GM12874 (cell line): ENCODE measurements at regions not wholly inside any gene's neighbourhood (a gene's known extent, or its start where the extent isn't known, plus 50 kb on each side); places are given as distances from the start of the nearest gene placed in this dataset.

Experiments
- CTCF ChIP-seq: IDR thresholded peaks from 2 replicates; pipeline ENCODE4 v1.5.1; 2011; ENCODE audit warnings: low read depth, mild to moderate bottlenecking, control low read depth, low read length, moderate library complexity; ENCODE audit not compliant: insufficient read depth

GRCh38 chr10:118827053-118827452 is 72.3 kb upstream of the CACUL1 start:
- no peak for TF ChIP-seq CTCF

- peak; percentile 36; the same call in 1 of the 2 replicates for TF ChIP-seq CTCF
Observed at GRCh38 chr10:118827466-118828155, 72.8 kb upstream of the CACUL1 start.

- no peak for TF ChIP-seq CTCF
Observed at GRCh38 chr10:118832241-118832651, 77.5 kb upstream of the CACUL1 start.

GRCh38 chr10:118835682-118836326 is 81.0 kb upstream of the CACUL1 start:
- no peak for TF ChIP-seq CTCF

GRCh38 chr10:118838364-118838763 is 83.6 kb upstream of the CACUL1 start:
- no peak for TF ChIP-seq CTCF

- TF ChIP-seq CTCF, result no peak
Observed at GRCh38 chr10:118839348-118839747, 84.6 kb upstream of the CACUL1 start.

GRCh38 chr10:118840071-118840775 is 85.5 kb upstream of the CACUL1 start:
- TF ChIP-seq CTCF, result no peak
